PFSK-1 (cell line): ENCODE measurements at regions not wholly inside any gene's neighbourhood (a gene's known extent, or its start where the extent isn't known, plus 50 kb on each side); places are given as distances from the start of the nearest gene placed in this dataset.

Source experiments
- FOXP2 ChIP-seq: optimal IDR thresholded peaks from 2 replicates; pipeline ENCODE3; 2011; ENCODE audit warnings: borderline replicate concordance, control low read depth, inconsistent platforms; ENCODE audit not compliant: insufficient read depth; ENCODE audit errors: extremely low read length, extremely low read depth
- POLR2AphosphoS5 ChIP-seq: IDR thresholded peaks from 2 replicates; pipeline ENCODE4 v1.6.1; 2012; ENCODE audit warnings: low read depth, mild to moderate bottlenecking, control low read depth, low read length, moderate library complexity
- REST ChIP-seq, 2 experiments: IDR thresholded peaks; 2 replicates each; pipeline versions ENCODE4 v1.6.1 to v1.8.0; 2011 to 2012; ENCODE audit warnings: low read depth in 2 of 2, low read length in 2 of 2, control low read depth in 1 of 2, inconsistent platforms in 1 of 2, mild to moderate bottlenecking in 1 of 2, moderate library complexity in 1 of 2; ENCODE audit not compliant: insufficient read depth in 1 of 2
- SIN3A ChIP-seq: IDR thresholded peaks from 2 replicates; pipeline ENCODE4 v1.6.1; 2012; ENCODE audit warnings: mild to moderate bottlenecking, low read length, moderate library complexity, borderline replicate concordance; ENCODE audit not compliant: insufficient read depth
- TAF1 ChIP-seq: IDR thresholded peaks from 2 replicates; pipeline ENCODE4 v1.6.1; 2012; ENCODE audit warnings: low read length, control low read depth, borderline replicate concordance; ENCODE audit not compliant: insufficient read depth

- TF ChIP-seq SIN3A (no peak), FOXP2 (no peak), REST (IDR thresholded peaks at IDR 0.05; ENCODE audit: insufficient read depth in 1 of 2, low read depth in 2 of 2, low read length in 2 of 2) (no peak), POLR2AphosphoS5 (no peak), TAF1 (no peak)
Measured at GRCh38 chr12:60137513-60137912, 541.7 kb downstream of the SLC16A7 start.

- TF ChIP-seq REST (IDR thresholded peaks at IDR 0.05; ENCODE audit: insufficient read depth in 1 of 2, low read depth in 2 of 2, low read length in 2 of 2) (no peak), POLR2AphosphoS5 (no peak), FOXP2 (no peak), TAF1 (no peak), SIN3A (no peak)
Measured at GRCh38 chr12:60138526-60138925, 542.7 kb downstream of the SLC16A7 start.

GRCh38 chr12:60144395-60144794, 548.6 kb downstream of the SLC16A7 start:
- no peak for TF ChIP-seq TAF1
- TF ChIP-seq SIN3A = no peak
- no peak for TF ChIP-seq POLR2AphosphoS5
- no peak for TF ChIP-seq REST (IDR thresholded peaks at IDR 0.05; ENCODE audit: insufficient read depth in 1 of 2, low read depth in 2 of 2, low read length in 2 of 2)
- no peak for TF ChIP-seq FOXP2

- TF ChIP-seq REST (IDR thresholded peaks at IDR 0.05; ENCODE audit: insufficient read depth in 1 of 2, low read depth in 2 of 2, low read length in 2 of 2) = no peak
- no peak for TF ChIP-seq SIN3A
- no peak for TF ChIP-seq TAF1
- TF ChIP-seq FOXP2 = no peak
- TF ChIP-seq POLR2AphosphoS5 = no peak
Measured at GRCh38 chr12:60148109-60148508, 552.3 kb downstream of the SLC16A7 start.

- TF ChIP-seq SIN3A (no peak), POLR2AphosphoS5 (no peak), FOXP2 (no peak), TAF1 (no peak), REST (IDR thresholded peaks at IDR 0.05; ENCODE audit: insufficient read depth in 1 of 2, low read depth in 2 of 2, low read length in 2 of 2) (no peak)
Measured at GRCh38 chr12:60148831-60149230, 553.0 kb downstream of the SLC16A7 start.
